Epithelial cell of prostate (primary cell): ENCODE measurements at regions not wholly inside any gene's neighbourhood (a gene's known extent, or its start where the extent isn't known, plus 50 kb on each side); places are given as distances from the start of the nearest gene placed in this dataset.
A peak's percentile ranks its signal among the peaks of the same experiment; 100 is the strongest.

Experiments used
- DNase-seq: peaks from one replicate; pipeline ENCODE4 v3.0.0-alpha.2; 2011; ENCODE audit warnings: low read depth, low spot score
- H3K27ac ChIP-seq: fragments of 450-650 bp; 2 replicates; pipeline ENCODE4 v1.5.1; 2017; ENCODE audit warnings: mild to moderate bottlenecking

DNA sequence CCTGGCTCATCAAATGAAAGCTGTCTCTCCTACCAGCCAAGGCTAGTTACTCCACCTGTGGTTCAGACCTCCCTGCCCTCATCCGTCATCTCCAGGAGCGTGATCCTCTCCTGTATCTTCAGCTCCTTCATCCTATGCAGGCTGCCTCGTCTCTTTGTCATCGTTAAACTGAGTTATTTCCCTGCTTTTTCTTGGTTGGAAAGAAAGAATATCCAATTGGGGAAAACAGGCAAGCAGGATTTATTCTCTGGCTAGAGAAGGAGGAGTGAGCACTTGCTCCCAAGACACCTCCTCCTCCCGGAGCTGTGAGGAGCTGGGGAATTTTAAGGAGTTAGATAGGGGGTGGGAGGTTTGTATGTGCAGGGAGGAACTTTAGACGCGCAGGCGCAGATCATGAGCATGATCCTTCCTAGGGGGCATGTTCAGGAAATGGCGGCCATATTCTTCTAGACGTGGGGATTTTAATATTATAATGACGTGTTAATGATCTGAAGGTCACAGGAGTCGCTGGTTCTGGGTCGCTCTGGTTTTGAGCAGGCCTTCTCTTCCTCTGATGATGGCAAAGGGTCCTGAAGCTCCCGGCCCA, 156.4 kb upstream of the KL start:
- H3K27ac ChIP-seq: no peak overlapping the region
- DNase-seq: no peak

DNA sequence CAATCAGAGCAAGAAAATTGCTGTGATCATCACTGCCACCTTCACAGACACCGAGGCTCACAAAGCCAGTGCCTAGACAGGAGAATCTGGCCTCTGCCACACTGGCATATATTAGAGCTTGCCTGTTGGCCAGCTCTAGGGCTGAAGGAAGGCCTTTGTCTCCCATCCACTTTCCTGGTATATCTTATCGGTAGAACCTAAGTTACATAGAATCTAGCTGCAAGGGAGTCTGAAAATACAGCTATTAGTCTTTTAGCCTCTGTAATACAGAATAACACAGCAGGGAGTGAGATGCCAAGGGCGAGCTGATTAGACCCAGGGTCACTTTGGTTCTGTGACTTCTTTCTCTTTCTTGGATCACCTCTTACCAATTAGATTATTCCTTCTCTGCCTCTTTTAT, 154.9 kb upstream of the KL start:
- DNase-seq: no peak

DNA sequence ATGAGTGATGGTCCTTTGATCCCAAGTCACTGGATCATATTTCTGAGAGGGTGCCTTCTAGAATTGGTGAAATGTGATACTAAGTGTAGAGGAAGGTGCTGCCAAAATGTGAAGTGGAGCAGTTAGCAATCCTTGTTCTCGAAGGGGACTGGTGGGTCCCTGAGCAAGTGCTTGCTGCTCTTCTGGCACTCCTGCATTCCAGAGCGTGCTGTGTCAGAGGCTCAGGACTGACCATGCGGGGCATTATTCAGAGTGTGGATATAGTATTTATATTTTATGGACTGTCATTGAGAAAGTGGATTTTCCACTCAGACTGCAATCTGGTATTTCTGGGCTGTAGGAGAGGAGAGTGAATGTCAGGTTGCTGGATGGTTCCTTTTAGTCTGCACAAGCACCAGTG, 152.6 kb upstream of the KL start:
- DNase-seq: no peak
- H3K27ac ChIP-seq: no peak overlapping the region

More for the DNA sequence above, 154.9 kb upstream of the KL start:
- H3K27ac ChIP-seq: no peak overlapping the region

DNA sequence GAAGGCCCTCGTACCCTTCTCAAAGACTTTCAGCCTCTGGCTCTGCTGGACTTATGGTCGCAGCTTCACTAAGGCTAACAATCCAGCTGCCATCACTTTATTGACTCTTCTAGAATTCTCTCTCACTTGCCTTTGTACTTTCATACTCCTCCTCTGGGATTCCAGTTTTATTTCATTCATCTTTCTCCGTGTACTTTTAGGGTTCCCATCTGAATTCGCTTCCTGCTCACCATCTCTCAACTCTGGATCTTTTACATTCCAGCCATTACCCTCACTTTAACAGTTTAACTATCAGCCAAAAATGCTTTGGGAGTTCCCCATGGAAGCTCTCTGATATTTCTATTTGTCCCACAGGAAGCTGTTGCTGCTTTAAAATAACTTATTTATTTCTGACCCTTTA, 149.3 kb upstream of the KL start:
- DNase-seq: no peak
- H3K27ac ChIP-seq: no peak overlapping the region

DNA sequence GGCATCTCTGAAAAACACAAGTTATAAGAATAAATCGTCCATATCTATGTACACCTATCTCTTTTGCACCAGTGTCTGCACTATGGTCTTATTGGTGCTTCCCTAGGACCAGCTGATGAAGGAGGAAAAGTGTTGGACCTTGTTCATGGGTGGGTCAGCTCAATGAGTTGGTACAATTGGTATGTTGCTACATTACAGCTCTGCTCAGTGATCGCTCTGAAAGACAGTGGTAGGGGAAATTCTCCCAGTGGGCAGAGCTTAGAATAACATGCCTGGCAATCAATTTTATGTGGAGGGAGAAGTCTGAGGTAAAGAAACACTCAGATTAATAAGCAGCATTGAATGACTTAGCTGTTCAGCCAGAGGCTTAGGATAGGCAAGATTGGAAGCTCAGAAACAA, 138.7 kb upstream of the KL start:
- DNase-seq: no peak
- peak overlapping the region; percentile 68 for H3K27ac ChIP-seq

DNA sequence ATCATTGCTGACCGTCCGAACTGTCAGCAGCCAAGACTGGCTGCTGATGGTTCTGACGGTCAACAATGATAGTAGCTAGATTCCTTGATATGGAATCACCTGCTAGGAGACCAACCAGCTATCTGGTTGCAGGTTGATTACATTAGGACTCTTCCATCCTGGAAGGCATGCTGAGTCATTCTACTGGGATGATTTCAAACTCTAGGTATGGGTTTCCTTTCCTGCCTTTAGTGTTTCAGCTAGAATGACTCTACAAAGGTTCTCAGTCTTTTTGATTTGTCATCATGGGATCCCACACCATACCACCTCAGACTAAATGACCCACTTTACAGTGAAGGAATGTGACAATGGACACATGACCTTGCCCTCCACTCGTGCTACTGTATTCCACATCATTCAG, 138.1 kb upstream of the KL start:
- peak overlapping the region; percentile 68 for H3K27ac ChIP-seq
- no peak for DNase-seq

DNA sequence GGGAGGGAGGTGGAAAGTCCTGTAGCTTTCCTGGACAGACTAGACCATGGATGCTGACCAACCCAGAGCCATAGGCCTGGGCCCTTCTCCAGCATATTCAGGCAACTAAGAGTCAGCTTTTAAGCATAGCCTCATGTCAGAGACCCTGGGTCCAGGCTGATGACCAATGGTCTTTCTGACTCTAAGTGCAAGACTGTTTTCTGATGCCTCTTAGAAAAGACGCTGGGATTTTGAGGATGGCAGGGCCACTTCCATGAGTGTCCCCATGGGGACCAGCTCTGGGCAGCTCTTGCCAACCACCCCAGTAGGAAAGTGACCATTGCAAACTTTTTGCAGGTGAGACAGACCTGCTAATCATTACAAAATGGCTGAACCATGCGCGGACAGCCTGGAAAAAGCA, 135.6 kb upstream of the KL start:
- no peak for DNase-seq
- H3K27ac ChIP-seq: peak overlapping the region; percentile 47

DNA sequence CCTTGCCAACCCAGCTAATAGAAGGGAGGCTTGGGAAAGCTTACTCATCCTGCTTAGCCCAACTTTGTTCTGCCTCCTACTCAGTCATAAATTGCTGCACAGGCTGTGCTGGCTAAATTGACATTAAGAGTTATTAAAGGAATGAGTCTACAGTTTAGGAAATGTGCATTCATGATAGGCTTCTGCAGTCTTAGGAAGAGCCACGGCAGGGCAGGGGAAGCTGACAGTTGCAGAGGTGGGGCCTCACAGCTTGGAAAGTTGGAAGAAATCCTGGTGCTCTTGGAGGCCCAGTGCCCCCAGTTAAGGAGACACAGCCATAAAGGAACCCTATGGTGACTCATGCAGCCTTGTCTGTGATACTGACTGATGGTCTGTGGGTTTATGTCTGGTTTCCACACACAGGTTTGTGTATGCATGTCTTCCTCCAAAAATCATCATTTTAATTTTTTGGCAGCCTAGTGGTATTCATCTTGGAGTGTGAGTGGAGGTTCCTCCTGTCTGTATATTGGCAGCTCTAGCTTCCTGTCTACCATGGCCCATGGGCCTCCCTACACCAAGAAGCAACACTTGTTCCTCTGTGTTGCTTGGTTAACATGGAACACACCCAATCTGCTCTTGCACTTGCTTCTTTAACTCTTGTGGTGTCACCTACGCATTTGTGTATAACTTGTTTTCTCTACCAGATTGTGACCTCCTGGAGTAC, 135.0 kb upstream of the KL start:
- peak overlapping the region; percentile 47 for H3K27ac ChIP-seq
- no peak for DNase-seq

DNA sequence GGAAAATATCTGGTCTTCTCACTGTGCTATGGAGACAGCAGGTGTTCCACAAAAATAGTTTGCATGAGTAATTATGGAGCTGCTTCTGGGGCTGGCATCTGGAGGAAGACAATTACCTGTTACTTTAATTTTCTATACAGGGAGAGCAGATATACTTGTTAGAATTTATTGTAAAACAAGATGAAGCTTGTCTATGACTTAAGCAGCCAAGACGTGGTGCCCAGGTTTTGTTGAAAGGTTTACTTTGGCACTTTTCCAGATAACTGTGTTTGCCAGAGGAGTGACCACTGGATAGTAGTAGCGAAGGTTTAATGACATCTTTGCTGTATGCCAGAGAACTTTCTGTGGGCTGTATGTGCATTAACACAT, 134.5 kb upstream of the KL start:
- H3K27ac ChIP-seq: peak overlapping the region; percentile 47
- peak; percentile 62 for DNase-seq

DNA sequence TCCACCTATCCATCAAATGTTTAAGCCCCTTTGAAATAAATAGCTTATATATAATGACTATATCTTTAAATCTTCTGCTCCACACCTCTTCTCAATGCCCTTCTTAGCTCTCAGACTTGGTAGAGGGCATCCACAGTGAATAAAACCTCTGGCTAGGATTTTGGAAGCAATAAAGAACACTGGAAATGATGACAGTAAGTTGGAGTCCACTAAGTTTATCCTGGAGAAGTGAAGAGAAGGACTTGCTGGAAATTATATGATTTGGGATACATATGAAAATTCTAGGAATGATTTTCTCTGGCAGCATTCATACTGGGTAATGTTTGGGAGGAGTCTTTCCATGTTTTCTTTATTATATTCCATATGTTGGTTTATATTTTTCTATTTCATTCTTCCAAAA, 133.5 kb upstream of the KL start:
- no peak for DNase-seq
- no peak overlapping the region for H3K27ac ChIP-seq

DNA sequence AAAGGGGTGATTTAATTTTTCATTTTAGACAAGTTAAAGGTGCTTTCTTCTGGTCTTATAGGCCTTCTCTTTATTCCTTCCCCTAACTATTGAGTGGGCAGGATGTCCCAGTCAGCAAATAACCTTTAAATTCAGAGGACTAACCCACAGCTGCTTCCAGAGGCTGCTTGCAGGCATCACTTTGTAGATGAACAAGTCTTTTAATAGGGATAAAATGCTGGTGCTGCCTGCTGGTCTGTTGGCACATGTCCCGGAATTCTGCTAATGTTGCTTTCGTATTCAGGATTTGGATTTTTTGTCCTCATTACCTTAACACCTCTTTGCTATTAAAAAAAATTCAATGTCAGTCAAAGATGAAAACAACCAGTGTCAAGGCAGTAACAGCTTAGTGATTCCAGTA, 132.7 kb upstream of the KL start:
- DNase-seq: no peak
- no peak overlapping the region for H3K27ac ChIP-seq

DNA sequence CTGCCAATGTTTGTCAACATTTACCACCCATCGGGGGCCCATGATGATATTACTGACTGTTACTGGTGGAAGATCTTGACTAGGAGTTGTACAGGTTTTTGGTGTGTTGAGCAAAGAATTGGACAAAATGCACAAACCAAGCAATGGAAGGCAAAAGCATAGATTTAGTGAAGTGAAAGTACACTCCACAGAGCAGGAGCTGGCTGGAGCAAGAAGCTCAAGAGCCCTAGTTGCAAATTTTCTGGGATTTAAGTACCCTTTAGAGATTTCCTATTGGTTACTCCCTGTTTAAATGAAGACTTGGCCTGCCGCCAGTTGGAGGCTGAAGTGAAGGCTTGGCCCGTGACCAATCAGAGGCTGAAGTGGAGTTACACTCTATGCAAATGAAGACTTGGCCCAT, 128.6 kb upstream of the KL start:
- no peak for DNase-seq
- no peak overlapping the region for H3K27ac ChIP-seq

DNA sequence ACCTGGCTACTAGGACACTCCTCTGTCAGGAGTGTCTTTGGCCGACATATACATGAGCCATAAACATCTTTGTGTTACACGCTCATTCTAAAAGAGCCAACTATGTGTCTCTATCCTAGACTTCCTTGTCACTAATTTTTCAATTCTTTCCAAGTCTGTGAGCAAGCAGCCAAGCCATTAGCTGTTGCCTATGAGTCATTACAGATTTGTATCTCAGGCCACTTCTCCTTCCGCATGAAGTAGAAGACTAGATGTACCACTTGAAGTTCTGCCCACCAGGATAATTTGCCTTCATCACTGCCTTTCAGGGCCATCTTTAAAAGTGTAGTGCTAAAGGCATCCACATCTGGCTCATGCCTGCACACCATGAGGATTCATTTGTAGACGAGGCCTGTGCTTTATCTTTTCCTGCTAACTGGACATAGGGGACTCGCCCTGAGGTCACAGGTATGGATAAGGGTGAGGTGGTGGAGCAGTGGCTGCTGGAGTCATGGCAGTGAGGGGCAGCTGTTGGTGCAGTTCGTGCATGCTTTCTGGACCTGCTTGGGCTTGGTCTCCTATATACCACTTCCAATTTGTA, 126.1 kb upstream of the KL start:
- no peak for DNase-seq
- H3K27ac ChIP-seq: no peak overlapping the region

DNA sequence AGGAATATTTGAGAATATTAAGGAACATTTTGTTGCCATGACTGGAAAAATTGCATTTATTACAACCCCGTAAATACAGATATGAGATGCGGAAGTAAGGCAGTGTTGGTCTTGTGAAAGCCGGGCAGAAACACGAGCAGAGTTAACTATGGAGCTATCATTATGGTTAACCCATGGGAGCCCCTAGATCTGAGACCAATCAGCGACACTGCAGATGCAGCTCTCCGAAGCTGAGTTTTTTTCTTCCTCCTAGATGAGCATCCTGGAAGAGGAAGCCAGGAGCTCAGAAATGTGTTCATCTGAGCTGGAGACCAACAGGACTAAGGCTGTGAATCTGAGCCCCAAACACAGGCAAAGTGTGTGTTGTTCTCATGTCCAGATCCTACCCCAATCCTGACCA, 123.0 kb upstream of the KL start:
- no peak for DNase-seq
- H3K27ac ChIP-seq: no peak overlapping the region

DNA sequence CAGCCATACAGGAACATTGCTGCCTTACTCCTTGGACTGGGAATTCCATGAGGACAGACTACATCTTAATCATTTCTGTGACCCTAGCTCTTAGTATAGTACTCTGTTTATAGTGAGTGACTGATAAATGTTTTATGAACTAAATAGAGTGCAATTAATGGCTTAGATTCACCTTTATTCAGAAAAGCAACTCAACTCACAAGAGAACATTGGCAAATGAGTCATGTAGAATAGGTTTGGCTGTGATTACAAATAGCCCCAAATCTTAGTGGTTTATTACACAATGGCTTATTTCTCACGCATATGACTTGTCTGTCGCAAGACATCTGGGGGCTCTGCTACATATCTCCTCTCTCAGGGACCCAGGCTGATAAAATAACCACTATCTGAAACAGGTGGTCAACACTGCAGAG, 121.6 kb upstream of the KL start:
- peak overlapping the region; percentile 26 for H3K27ac ChIP-seq
- no peak for DNase-seq

DNA sequence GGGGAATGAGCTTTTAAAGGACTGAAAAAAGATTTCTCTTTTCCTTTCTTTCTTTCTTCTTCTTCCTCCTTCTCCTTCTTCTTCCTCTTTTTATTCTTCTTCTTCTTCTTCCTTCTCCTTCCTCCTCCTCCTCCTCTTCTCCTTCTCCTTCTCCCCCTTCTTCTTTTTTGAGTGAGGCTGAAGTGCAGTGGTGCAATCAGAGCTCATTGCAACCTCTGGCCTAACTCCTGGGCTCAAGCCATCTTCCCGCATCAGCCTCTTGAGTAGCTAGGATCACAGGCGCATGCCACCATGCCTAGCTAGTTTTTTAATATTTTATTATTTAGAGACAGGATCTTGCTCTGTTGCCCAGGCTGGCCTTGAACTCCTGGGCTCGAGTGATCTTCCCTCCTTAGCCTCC, 120.9 kb upstream of the KL start:
- no peak overlapping the region for H3K27ac ChIP-seq
- no peak for DNase-seq

DNA sequence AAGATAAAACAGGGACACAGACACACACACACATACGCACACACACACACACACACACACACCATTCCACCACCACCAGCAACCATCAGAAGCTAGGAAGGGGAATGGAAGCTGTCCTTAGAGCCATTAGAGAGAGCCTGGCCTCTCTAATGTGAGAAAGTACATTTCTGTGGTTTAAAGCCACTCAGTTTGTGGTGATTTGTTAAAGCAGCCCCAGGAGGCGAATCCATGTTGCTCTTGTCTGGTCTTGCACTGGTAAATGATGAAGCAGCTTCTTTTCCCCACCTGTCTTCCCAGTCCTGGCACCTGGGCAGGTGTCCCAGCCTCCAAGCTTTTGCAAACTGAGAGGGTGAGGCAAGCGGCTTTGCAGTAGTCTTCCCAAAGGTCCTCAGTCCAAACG, 118.9 kb upstream of the KL start:
- no peak overlapping the region for H3K27ac ChIP-seq
- DNase-seq: no peak

DNA sequence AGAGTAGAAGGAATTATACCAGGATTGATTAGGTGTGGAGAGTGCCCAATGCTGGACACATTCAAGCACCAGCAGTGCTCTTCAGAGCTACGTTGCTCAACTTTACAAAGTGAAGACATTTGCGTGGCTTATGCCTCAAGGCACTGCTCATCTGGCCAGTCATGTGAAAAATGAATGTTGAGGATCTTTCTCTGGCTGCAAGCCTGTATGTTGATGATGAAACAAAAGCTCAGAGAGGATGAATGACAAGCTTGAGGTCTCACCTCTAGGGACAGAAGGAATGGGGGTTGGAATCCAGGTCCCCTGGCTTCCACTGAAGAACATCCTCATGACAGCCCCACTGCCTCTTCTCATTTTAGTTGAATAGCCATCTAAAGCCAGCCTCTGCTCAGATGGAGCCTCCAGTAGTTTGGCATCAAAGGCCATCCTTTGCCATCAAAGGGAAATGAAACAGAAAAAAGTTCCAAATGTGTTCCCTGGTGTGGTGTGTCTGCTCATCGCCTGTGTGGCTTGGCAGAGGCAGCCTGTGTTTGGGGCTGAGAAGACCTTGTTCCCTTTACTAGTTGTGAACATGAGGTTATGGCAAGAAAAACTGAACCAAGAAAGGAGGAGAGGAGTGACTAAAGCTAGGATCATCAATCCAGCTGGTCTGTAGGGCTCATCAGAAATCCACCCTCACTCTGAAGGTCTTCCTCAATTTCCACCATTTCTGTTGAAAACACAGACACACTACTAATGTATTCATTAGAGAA, 114.0 kb upstream of the KL start:
- no peak for DNase-seq
- H3K27ac ChIP-seq: no peak overlapping the region

DNA sequence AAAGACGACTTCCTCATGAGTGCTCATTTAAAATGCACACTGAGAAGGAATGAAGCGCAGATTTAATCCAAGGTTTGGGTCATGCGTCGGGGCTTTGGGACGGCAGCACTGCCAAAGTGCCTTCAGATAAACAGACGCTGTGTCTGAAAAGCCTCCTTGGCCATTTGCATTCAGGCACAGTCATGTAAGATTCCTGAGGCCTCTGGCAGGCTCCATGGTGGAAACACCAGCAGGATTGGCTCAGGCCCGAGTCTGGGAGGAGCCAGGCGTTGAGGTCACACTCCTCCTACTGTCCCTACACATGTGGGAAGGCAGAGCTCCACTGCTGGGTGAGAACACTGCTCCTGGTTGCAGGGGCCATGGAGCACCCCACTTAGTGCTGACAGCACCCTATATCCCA, 113.3 kb upstream of the KL start:
- no peak for DNase-seq
- no peak overlapping the region for H3K27ac ChIP-seq

DNA sequence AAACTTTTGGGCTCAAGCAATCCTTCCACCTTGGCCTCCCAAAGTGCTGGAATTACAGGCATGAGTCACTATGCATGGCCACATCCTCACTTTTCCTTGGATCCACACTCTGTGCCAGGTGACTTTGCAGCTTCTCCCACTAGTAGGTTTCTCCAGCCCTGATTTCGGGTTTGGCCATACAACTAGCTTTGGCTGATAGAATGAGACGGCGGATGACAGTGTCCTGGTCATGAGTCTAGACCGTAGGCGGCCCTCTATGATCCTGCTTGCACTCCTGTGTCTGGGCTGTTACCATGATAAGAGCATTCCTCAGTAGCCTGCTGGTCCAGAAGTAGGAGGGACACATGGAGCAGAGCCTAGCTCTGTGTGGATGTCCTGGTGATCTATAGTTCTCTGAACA, 112.5 kb upstream of the KL start:
- H3K27ac ChIP-seq: no peak overlapping the region
- DNase-seq: no peak

DNA sequence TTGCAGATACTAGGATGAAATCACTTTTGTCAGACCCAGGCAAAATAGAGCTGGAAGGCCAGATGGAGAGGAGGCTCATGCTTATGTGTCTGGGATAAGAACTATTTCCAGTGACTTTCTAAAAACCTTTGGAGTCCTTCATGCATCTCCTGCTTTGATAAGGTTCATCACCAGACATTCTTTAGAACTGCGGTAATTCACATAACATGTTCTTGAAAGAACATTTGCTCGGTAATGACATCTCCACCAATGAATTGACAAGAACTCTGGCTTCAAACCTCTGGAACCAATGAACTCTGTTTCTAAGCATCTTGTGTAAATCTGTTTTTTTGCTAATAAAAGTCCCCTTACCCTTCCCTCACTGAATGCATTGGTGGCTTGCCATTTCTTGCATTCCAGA, 112.0 kb upstream of the KL start:
- peak overlapping the region; percentile 60 for H3K27ac ChIP-seq
- DNase-seq: no peak
